Vagina (tissue), 2 donors: ENCODE measurements at regions not wholly inside any gene's neighbourhood (a gene's known extent, or its start where the extent isn't known, plus 50 kb on each side); places are given as distances from the start of the nearest gene placed in this dataset.

Source experiments
- CTCF ChIP-seq, 3 experiments: fragments of 450-650 bp in 2 of 3; fragments of 200-600 bp in 1 of 3; sonication (generic) in 1 of 3; IDR thresholded peaks; one replicate each; pipeline ENCODE4 v1.5.1; 2017 to 2019; ENCODE audit warnings: antibody characterized with exemption in 3 of 3, mild to moderate bottlenecking in 2 of 3, moderate library complexity in 2 of 3
- POLR2A ChIP-seq, 2 donors: fragments of 450-650 bp; IDR thresholded peaks; one replicate each; pipeline ENCODE4 v1.6.1; 2017; ENCODE audit warnings: antibody characterized with exemption in 2 of 2, mild to moderate bottlenecking in 2 of 2, moderate library complexity in 2 of 2
- POLR2AphosphoS5 ChIP-seq, 2 donors: sonication (generic); formaldehyde crosslinking; IDR thresholded peaks; one replicate each; pipeline ENCODE4 v1.9.0; 2017; ENCODE audit warnings: antibody characterized with exemption in 2 of 2, mild to moderate bottlenecking in 2 of 2, low read depth in 1 of 2; ENCODE audit not compliant: insufficient read depth in 1 of 2

- TF ChIP-seq CTCF (IDR thresholded peaks at IDR 0.05) (no peak), POLR2A (IDR thresholded peaks at IDR 0.05) (no peak), POLR2AphosphoS5 (IDR thresholded peaks at IDR 0.05; ENCODE audit: insufficient read depth in 1 of 2, low read depth in 1 of 2) (no peak)
Measured at GRCh38 chr4:167435786-167436185, 201.5 kb upstream of the SPOCK3 start.
